Posterior cingulate gyrus (tissue), 11 donors: ENCODE measurements at regions not wholly inside any gene's neighbourhood (a gene's known extent, or its start where the extent isn't known, plus 50 kb on each side); places are given as distances from the start of the nearest gene placed in this dataset.

Source experiments
- DNase-seq, 10 donors: peaks; one replicate each; pipeline versions ENCODE4 v3.0.0 to v3.0.0-alpha.2; 2020 to 2021; ENCODE audit warnings: mixed read lengths in 3 of 10
- intact Hi-C: fragments of 100-400 bp; cut with DNase I; formaldehyde crosslinking; loops from one replicate; pipeline ENCODE4 v1.15.1; 2023

DNA sequence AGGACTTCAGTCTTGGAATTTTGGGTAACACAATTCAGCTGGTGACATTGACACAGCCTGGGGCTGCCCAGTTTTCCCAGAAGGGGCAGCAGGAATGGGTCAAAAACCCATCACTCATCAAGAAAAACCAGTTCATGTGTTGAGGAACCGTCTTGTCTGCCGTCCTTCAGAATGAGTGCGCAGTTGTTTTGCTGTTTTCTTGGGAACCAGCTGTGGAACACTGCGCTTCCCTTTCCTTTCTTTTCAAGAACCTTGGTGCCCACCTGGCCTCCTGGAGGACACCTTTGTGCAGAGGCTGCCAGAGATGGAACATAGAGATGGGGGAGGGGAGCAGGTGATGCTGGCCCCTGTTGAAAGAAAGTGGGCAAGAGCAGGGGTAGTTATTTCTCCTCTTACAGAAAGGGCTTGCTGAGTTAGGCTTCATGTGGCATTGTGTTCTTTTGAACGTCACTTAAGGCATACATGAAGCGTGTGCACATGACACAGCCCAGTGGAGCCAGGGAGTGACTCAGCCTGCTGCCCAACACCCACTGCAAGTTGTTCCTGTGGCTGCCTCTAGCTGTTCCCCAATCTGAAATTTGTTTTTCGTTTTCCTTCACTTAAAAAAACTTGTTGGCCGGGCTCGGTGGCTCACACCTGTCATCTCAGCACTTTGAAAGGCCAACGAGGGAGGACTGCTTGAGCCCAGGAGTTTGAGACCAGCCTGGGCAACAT is 87.4 kb upstream of the TNS3 start:
- peak in 7 of 10 donors; percentile 15 to 91 (median 65) for DNase-seq

GRCh38 chr7:47666164-47666862 is 84.4 kb upstream of the TNS3 start:
- no peak for DNase-seq
- intact Hi-C loops, result no loop called here

More for the DNA sequence above, 87.4 kb upstream of the TNS3 start:
- intact Hi-C loops, result no loop called here

- intact Hi-C loops, result no loop called here
Observed at GRCh38 chr7:47664650-47665195, 82.8 kb upstream of the TNS3 start.

GRCh38 chr7:47663851-47664250 is 81.9 kb upstream of the TNS3 start:
- no peak for DNase-seq
- intact Hi-C loops, result no loop called here

More at GRCh38 chr7:47664650-47665195, 82.8 kb upstream of the TNS3 start:
- no peak for DNase-seq

- intact Hi-C loops, result no loop called here
- no peak for DNase-seq
Observed at GRCh38 chr7:47663213-47663612, 81.3 kb upstream of the TNS3 start.

DNA sequence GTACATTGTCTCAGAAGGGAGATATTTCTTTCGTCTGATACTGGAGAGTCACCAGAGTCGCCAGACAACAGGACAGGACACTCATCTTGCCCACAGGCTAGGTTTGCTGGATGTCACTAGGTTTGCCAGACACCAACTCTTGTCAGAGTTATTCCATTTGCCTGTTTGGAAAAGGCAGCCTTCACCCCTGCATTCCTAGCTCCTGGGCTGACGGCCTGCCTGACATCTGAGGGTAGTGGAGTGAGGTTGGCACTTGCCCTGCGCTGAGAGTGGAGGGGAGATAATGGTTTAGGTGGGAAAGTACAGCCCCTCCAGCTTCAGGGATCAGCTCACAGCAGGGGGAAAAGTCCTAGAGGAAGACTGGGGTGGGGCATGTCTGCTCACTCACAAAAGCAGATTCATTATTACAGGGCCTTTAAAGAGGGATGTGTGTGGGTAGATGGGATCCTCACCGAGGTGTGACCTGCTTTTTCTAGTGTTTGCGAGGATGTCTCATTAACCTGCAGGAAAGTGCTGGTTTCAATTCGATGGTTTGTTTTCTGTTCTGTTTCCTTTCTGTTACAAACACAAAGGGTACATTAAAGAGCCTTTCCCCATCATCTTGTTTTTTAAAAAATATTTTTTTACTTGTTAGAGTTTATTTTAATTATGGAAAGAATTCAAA is 79.3 kb upstream of the TNS3 start:
- peak in 1 of 10 donors; percentile 60 for DNase-seq
- intact Hi-C loops, result no loop called here

GRCh38 chr7:47659664-47660462 is 78.0 kb upstream of the TNS3 start:
- intact Hi-C loops, result no loop called here

DNA sequence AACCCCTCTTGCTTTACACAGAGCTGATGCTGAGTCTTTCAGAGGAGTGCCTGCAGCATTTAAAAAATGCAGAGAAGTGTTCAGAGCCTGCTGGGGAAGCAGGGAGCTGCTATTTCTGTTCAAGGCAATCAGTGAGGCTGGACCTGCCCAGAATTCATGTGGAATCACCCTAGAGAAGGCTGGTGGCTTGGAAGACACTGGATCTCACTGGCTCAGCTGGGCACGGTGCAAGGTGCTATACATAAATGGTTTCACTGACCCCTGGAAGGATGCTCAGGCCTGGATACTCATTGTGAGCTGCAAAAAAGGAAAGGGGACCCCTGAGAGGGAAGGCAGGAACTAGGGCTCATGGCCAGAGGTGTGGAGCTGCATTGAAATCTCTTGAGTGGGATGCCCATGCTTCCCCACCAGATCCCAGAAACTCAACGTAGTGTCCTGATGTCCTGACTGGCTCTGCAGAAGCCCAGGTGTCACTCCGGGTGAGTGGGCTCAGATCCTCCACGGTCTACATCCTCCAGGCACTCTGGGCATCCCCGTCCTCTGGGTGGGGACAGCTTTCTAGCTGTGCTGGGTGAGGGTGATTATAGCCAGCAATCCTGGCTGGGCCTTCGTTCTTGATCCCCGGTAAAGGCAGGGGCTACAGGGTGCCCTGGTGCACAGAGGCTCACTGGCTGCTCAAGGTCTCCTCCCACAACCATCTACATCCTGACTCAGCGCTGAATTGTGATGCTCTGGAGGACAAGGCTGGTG is 77.2 kb upstream of the TNS3 start:
- intact Hi-C loops, result no loop called here
- no peak for DNase-seq

More at GRCh38 chr7:47659664-47660462, 78.0 kb upstream of the TNS3 start:
- DNase-seq, result no peak

DNA sequence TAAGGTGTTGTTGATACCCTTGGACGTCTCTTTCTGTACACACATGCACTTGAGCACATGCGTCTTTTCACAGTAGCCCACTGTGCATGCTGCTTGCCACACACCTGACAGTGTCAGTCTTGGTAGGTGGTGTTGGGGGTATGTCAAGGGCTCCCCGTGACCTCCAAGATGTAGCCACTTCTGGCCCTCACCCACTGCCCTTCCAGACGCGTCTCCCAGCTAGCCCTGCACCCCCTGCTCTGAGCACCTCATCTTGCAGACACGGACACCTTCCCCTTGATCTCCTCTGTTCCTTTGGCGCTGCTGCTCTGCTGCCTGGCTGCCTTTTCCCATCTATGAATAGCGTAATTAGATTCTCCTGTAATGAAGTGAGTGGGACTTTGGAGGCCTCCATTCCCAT is 75.2 kb upstream of the TNS3 start:
- DNase-seq, result peak in 1 of 10 donors; percentile 48
- intact Hi-C loops, result no loop called here

DNA sequence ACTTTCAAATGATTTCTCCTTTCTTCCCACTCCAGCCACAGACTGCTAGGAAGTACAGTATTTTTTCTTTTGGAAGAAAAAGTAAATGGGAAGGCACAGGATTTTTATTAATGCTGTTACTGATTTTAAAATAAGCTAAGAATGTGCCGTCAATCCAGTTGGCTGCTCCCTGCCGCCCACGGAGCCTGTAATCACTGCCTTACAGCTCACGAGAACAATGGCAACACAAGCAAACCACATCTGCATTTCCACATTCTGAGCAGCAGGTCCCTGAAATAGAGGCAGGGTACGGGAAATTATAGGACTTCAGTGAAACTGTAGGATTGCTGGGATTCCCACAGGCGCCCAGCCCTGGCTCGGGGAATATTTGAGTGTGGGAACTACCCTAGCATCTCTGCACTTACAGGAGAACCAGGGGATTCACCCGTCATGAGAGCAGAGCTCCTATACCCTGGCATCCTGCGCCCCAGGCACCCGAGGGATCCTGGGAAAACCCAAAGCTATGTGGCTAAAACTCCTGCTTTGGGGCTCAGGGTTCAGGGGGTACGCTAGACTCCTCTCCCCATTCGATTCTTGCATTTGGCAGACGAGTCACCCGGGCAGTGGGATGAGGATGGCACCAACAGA is 72.9 kb upstream of the TNS3 start:
- DNase-seq, result no peak
- intact Hi-C loops, result no loop called here

DNA sequence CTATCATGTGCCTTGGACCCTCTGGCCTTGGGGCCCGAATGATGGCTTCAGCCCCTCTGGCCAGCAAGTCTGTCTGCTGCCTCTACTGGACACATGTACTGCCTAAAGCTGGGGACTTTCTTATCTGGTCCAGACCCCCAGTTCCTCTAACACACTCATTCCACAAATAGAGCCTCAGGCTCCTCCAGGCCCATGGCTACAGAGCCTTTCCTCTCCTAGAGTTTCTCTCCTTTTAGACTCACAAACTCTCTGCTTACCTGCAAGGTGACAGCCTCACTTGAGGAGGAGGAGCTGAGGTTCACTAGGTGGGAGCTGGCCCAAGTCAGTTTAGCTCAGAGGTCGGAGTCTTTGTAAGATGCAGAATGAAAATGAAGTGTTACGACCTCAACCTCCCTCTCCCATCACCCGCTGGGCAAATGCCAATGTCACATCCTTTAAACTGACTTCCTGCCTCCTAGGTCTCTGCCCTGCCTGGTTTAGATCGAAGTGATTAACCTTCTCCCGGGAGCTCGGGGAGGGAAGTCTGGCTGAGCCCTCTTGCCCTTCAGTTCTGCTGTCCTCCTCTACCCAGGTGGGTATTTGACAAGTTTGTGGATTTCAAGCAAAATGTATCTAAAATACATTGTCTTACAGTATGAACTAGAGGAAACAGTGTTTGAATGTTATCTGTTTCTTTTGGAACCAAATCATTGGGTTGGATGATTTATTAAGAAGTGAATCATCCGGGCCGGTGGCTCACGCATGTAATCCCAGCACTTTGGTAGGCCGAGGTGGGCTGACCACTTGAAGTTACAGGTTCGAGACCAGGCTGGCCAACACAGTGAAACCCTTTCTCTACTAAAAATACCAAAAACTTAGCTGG is 71.9 kb upstream of the TNS3 start:
- peak in 1 of 10 donors; percentile 54 for DNase-seq
- intact Hi-C loops, result no loop called here

- DNase-seq, result no peak
- intact Hi-C loops, result no loop called here
Observed at GRCh38 chr7:47652591-47652990, 70.7 kb upstream of the TNS3 start.

DNA sequence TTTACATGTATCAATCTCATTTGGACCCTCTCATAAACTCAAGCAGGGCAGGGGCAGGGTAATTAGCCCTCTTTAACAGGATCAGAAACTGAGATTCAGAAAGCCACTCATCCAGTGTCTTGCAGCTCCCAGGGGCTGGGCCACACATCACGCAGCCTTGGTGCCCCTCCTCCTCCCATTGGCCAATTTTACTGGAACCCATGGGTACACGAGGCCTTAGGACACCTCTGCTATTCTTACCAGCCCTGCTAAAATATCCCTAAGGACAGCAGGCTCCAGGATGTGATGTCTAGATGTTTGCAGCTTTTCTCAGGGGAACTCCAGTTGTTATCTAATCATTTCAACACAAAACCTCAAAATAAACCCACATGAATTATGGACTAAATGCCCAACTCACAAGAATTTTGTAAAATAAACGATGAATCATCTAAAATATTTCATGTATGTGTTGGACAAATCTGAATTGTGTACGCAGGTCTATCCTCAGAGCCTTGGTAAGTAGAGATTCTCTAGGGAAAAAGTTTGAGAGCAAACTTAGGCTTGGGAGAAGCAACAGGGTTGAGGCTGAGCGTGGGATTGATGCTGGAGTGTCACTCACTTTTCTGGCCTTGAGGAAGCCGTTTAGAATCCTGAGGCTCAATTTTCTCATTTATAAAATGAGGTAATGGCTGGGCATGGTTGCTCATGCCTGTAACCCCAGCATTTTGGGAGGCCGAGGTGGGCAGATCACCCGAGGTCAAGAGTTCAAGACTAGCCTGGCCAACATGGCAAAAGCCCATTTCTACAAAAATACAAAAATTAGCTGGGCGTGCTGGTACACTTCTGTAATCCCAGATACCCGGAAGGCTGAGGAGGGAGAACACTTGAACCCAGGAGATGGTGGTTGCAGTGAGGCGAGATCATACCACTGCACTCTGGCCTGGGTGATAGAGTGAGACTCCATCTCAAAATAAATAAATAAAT is 69.7 kb upstream of the TNS3 start:
- DNase-seq, result no peak
- intact Hi-C loops, result no loop called here

DNA sequence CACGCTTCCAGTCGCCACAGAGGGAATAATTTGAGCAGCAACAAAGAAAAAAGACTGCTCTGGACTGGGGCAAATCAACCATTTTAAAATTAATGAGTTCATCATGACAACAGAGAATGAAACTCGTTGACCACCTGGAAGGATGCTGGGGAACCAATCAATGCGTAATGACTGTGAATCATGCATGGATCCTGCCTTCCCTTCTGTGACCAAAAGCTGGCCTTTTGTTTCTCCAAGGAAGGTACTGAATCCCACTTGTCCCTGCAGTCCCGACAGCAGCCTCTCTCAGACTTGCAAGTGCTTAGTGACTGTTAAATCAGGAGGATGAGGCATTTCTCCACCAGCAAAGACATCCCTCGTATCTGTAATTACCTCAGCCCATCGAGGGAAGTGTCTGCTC is 68.0 kb upstream of the TNS3 start:
- intact Hi-C loops, result no loop called here
- DNase-seq, result no peak

DNA sequence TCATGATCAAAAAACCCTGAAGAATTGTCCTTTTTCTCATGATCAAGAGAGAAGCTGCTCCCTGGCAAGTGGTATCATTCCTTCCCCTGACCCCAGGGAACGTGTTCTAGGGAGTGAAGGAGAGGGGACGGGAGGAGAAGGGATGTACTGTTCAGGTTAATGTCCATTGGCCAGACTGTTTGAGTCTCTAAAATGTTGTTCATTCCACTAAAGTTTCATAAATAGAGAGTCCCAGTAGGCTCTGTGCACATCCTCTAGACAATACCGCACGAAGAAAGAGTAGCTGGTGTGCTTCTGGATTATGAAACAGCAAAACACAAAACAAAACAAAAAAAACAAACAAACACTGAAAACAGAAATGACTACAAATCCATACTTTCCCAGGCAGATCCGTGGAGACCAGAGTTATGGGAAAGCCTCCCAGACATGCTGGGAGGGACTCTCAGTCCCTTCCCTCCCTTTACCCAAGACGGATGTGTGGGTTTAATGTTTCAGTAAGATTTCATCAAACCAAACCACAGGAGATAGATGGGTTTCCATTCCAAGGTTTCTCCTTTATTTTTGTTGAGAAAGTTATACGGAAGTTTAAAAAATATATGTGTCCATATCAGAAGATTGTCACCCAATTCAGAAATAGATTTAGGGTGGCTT is 66.5 kb upstream of the TNS3 start:
- intact Hi-C loops, result no loop called here
- DNase-seq, result no peak

- no peak for DNase-seq
- intact Hi-C loops, result no loop called here
Observed at GRCh38 chr7:47647918-47648250, 66.0 kb upstream of the TNS3 start.
